OCI-LY7 (cell line): ENCODE measurements at regions not wholly inside any gene's neighbourhood (a gene's known extent, or its start where the extent isn't known, plus 50 kb on each side); places are given as distances from the start of the nearest gene placed in this dataset.
"Not testable (repeated sequence)": the region's sequence is repeated elsewhere in the genome, so short reads cannot be mapped to it uniquely, and the experiment has no call there.

Experiments
- BruUV-seq: library from RNA; stranded (reverse); fragments of 400-500 nt; replicated peaks from 2 replicates; lab custom pipeline; 2021; lab: Mats Ljungman, UMichigan
- CTCF ChIA-PET: fragments of 300-600 bp; sonication (Branson Sonifier 250); formaldehyde crosslinking; loops from one replicate; lab custom pipeline; 2022; ENCODE audit warnings: antibody characterized with exemption; ENCODE audit not compliant: unreplicated experiment; lab: Charles Lee
- POLR2A ChIA-PET: fragments of 300-600 bp; sonication (Branson Sonifier 250); formaldehyde crosslinking; loops from one replicate; lab custom pipeline; 2022; ENCODE audit warnings: antibody characterized with exemption; lab: Charles Lee
- DNase-seq: peaks from one replicate; pipeline ENCODE4 v3.0.0-alpha.2; 2015; ENCODE audit warnings: low spot score
- H2AFZ ChIP-seq: fragments of 200-600 bp; sonication (generic), shearing (Covaris generic); 2 replicates; pipeline ENCODE4 v1.6.1; 2014; ENCODE audit warnings: mild to moderate bottlenecking, antibody characterized with exemption, low read length, moderate library complexity
- H3K27ac ChIP-seq: fragments of 200-600 bp; sonication (generic); 2 replicates; pipeline ENCODE4 v1.5.1; 2014; ENCODE audit warnings: mixed run types, low read depth, mild to moderate bottlenecking, moderate library complexity, low read length, inconsistent platforms; ENCODE audit not compliant: poor library complexity, severe bottlenecking
- H3K36me3 ChIP-seq: fragments of 200-600 bp; sonication (generic); 2 replicates; pipeline ENCODE4 v1.6.1; 2014; ENCODE audit warnings: mild to moderate bottlenecking, antibody characterized with exemption, low read length, moderate library complexity, mixed read lengths; ENCODE audit not compliant: insufficient read depth
- H3K4me1 ChIP-seq: fragments of 200-600 bp; sonication (generic); 2 replicates; pipeline ENCODE4 v1.5.1; 2014; ENCODE audit warnings: mild to moderate bottlenecking, low read length; ENCODE audit not compliant: insufficient read depth, poor library complexity, severe bottlenecking
- H3K4me2 ChIP-seq: fragments of 200-600 bp; sonication (generic); 2 replicates; pipeline ENCODE4 v1.6.1; 2014; ENCODE audit warnings: mild to moderate bottlenecking, low read length
- H3K4me3 ChIP-seq: fragments of 200-600 bp; sonication (generic); 2 replicates; pipeline ENCODE4 v1.5.1; 2014; ENCODE audit warnings: mild to moderate bottlenecking, low read depth, low read length; ENCODE audit not compliant: poor library complexity, severe bottlenecking
- H3K79me2 ChIP-seq: fragments of 200-600 bp; sonication (generic); 2 replicates; pipeline ENCODE4 v1.6.1; 2016; ENCODE audit warnings: low read depth, mild to moderate bottlenecking, low read length, moderate library complexity, mixed read lengths; ENCODE audit not compliant: insufficient read depth
- H3K9me2 ChIP-seq: fragments of 200-600 bp; sonication (generic); 2 replicates; pipeline ENCODE4 v1.6.1; 2016; ENCODE audit warnings: mild to moderate bottlenecking, low read length, mixed read lengths; ENCODE audit not compliant: insufficient read depth
- H3K9me3 ChIP-seq: fragments of 200-600 bp; sonication (generic); 2 replicates; pipeline ENCODE4 v1.6.1; 2014; ENCODE audit warnings: mild to moderate bottlenecking, mixed run types, low read length, mixed read lengths
- H4K20me1 ChIP-seq: fragments of 200-600 bp; sonication (generic); 2 replicates; pipeline ENCODE4 v1.6.1; 2014; ENCODE audit warnings: mild to moderate bottlenecking, antibody characterized with exemption, low read length, moderate library complexity, mixed read lengths; ENCODE audit not compliant: insufficient read depth
- CTCF ChIP-seq: fragments of 200-600 bp; sonication (generic); conservative IDR thresholded peaks from 2 replicates; pipeline ENCODE4 v1.5.1; 2014; ENCODE audit warnings: mild to moderate bottlenecking, antibody characterized with exemption, low read length, moderate library complexity, mixed read lengths
- EZH2phosphoT487 ChIP-seq: fragments of 200-600 bp; sonication (generic); IDR thresholded peaks from 2 replicates; pipeline ENCODE4 v1.6.1; 2018; ENCODE audit warnings: low read depth, borderline replicate concordance, mild to moderate bottlenecking, mixed run types, antibody characterized with exemption, low read length, moderate library complexity, mixed read lengths
- intact Hi-C: fragments of 100-400 bp; cut with micrococcal nuclease; formaldehyde crosslinking; loops from one replicate; pipeline ENCODE4 v1.10.0; 2022; ENCODE audit not compliant: unreplicated experiment

DNA sequence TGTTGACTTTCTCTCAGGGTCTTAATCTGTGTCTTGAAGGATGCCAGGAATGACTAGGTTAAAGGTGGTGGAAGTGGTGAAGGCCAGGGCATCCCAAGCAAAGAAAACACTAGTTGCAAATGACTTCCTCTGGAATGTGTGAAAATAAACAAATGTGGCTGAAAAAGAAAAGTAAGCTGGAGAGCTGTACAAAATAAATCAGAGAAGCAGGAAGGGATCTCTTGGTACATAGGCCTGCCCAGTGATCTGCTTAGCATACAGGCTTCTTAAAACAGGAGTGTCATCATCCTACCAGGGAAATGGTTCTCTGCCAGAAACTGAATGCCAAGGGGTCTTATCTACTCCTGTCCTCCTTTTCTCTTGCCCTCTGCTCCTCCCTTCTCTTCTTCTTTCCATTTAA is 1616.0 kb downstream of the KHDRBS2 start:
- H4K20me1 ChIP-seq, result no peaks in the 10 kb centered on the region
- no peaks in the 10 kb centered on the region for H3K9me2 ChIP-seq
- no peaks in the 10 kb centered on the region for H3K4me1 ChIP-seq
- no peaks in the 10 kb centered on the region for H3K9me3 ChIP-seq
- BruUV-seq, result no TSS peak
- TF ChIP-seq CTCF (no peak), EZH2phosphoT487 (no peak)
- intact Hi-C loops, result no loop called here
- no peak overlapping the region for H3K4me2 ChIP-seq
- H2AFZ ChIP-seq, result no peak overlapping the region
- H3K4me3 ChIP-seq, result no peak overlapping the region
- no peak overlapping the region for H3K27ac ChIP-seq
- ChIA-PET CTCF (no interaction called here), POLR2A (no interaction called here)
- H3K79me2 ChIP-seq, result no peaks in the 10 kb centered on the region
- no peak for DNase-seq
- H3K36me3 ChIP-seq, result no peaks in the 10 kb centered on the region

GRCh38 chr6:60668428-60668827 is 1617.6 kb downstream of the KHDRBS2 start:
- no peak for TF ChIP-seq EZH2phosphoT487
- TF ChIP-seq CTCF, result no peak
- POLR2A ChIA-PET, result no interaction called here
- H3K9me3 ChIP-seq, result no peaks in the 10 kb centered on the region
- H3K27ac ChIP-seq, result no peak overlapping the region
- CTCF ChIA-PET, result no interaction called here
- no peaks in the 10 kb centered on the region for H3K4me1 ChIP-seq
- no peak overlapping the region for H3K4me3 ChIP-seq
- no TSS peak for BruUV-seq
- no peaks in the 10 kb centered on the region for H3K9me2 ChIP-seq
- no peak for DNase-seq
- no peaks in the 10 kb centered on the region for H3K36me3 ChIP-seq
- no peaks in the 10 kb centered on the region for H4K20me1 ChIP-seq
- intact Hi-C loops, result no loop called here
- H2AFZ ChIP-seq, result no peak overlapping the region
- H3K79me2 ChIP-seq, result no peaks in the 10 kb centered on the region
- no peak overlapping the region for H3K4me2 ChIP-seq

GRCh38 chr6:60663199-60663598 is 1622.8 kb downstream of the KHDRBS2 start:
- H3K9me3 ChIP-seq, H3K27ac ChIP-seq, H3K79me2 ChIP-seq, DNase-seq, H3K9me2 ChIP-seq, H2AFZ ChIP-seq, intact Hi-C loops, H3K4me1 ChIP-seq, H4K20me1 ChIP-seq, H3K36me3 ChIP-seq, BruUV-seq, POLR2A ChIA-PET, H3K4me2 ChIP-seq, CTCF ChIA-PET, H3K4me3 ChIP-seq: not testable (repeated sequence)
